AG08395 (cell line): ENCODE measurements at regions not wholly inside any gene's neighbourhood (a gene's known extent, or its start where the extent isn't known, plus 50 kb on each side); places are given as distances from the start of the nearest gene placed in this dataset.

ENCODE experiments used
- DNase-seq: peaks from one replicate; pipeline ENCODE4 v3.0.0; 2012; ENCODE audit warnings: mixed read lengths, low spot score

DNA sequence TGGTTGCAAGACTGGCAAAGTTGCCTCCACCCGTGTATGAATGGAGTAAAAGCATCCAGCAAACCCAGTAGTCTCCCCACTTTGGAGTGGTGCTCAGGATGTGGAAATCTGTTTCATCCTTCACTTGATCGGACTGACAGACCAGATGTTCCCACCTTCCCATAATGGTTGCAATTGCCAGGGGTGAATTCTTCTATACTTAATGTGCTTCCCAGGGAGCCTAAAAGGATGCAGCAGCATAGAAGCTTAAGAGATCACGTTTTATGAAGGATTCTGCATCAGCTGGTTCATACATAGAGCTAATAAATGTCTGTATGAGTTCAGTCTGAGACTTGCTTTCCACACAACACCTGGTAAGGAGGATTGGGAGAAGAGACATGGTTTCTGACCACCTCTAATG, 198.8 kb upstream of the S1PR3 start:
- DNase-seq: no peak

DNA sequence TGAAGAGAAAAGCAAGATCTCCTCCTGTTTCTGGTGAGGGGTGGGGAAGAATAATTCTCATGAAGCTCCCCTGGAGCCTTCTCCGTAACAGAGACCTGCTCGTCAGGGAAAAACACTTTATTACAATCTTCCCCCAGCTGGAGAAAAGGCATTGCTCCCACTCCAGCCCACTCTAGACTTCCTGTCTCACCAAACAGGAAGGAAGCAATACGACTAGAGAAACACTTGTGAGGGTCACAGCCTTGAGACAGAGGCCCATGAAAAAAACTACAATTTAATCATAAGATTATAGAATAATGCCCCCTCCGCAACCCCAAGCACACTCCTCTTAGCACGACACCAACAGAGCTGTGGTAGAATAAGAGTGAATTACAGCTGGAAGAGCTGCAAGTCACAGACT, 197.2 kb upstream of the S1PR3 start:
- DNase-seq: no peak

DNA sequence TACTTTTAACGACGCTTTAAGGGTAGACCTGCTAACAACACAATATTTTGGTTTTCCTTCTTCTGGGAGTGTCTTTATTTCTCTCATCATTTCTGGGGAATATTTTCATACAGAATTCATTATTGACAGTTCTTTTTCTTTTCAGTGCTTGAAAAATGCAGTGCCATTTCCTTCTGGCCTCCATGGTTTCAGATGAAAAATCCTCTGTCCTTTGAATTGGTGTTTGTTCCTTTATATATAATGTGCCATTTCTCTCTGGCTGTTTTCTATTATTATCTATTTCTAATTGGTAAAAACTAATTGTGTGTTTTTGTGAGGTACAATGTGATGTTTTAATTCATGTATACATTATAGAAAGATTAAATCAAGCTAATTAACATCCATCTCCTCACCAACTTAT, 194.3 kb upstream of the S1PR3 start:
- DNase-seq: no peak

DNA sequence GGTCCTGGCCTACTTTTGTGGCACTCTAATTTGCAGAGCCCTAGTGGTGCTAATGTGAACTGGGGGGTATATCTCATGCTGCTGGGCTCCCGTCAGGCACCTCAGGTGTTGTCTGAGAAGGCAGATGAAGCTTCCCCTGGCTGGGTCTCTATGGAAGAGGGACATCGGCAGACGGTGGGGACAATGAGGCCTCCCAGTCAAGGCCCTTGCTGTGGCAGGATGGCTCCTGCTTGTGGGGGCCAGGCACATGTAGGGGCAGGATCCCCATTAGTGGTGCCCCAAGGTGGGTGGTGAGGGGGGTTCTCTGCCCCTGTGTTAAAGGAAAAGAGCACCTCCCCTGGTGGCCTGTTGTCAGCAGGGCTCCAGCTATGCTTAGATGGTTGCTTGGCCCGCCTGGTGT, 192.8 kb upstream of the S1PR3 start:
- DNase-seq: no peak

DNA sequence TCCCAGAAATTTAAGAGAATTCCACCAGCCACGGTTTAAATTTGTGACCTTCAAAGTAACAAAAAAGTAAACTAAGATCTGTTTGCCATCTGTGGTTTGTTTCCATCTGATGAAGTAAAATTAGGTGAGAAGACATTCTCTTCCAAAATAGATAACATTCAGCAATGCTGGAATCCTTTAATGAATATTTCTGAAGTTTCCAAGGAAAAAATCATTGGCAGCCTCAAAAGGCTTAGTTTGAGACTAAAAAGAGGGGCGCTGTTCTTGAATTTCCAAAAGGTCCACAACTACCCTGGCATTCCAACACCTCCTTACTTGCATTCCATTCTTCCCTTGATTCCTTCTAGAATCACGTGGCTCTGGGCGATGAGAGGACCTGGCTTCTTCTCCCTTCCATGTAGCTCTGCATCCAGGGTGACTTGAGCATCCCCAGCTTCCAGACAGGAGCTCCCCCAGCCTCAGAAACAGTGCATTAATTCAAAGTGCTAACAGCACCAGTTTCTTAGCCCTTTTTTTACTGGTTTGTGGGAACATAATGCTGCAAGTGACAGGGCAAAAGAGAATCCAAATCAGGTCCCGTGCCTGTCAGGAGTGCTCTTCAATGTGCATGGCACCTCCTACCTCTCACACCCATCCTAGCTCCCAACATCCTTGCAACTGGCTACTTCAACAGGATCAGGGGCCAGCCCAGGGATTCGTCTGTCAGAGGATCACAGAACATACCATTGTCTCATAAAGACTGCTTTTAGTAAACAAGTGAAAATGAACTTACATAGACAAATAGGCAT, 191.5 kb upstream of the S1PR3 start:
- DNase-seq: no peak

DNA sequence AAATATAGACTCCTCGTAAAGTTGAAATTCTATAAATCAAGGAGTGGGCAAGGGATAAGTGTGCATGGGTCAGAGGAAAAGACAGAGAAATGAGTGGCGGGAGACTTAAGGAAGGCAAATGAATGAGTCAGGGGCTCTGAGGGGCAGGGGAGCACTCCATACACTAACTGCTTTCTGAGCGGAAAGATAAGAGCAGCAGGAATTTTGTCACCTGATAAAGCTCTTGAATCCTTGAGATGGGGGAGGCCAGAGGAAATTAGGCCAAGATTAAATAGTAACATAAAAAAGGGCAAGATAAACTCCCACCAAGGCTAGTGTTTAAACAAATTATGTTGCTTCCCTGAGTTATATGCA, 191.0 kb upstream of the S1PR3 start:
- DNase-seq: no peak

DNA sequence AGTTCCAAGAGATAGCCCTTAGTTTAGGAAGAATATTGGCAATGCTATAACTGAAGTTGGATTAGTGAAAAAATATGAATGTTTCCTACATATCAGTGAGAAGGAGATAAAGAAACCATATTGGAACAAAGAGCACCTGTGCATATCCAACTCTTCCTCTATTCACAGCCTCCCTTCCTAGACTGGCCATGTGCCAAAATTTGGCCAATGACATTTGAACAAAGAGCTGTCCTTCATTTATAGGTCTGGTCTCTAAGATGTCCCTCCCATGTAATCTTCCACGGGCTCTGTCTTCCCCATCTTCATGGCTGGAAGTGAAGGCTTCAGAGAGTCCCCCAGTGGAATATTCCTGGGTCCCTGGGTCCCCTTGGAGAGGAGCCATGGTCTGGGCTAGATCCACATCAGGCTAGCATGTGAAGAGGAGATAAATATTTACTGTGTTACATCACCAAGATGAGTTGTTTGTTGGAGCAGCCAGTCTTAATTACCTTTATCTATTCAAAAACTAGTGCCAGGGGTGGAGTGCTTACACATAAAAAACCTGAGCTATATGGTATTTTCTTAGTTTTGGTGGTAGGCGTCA, 190.0 kb upstream of the S1PR3 start:
- no peak for DNase-seq

DNA sequence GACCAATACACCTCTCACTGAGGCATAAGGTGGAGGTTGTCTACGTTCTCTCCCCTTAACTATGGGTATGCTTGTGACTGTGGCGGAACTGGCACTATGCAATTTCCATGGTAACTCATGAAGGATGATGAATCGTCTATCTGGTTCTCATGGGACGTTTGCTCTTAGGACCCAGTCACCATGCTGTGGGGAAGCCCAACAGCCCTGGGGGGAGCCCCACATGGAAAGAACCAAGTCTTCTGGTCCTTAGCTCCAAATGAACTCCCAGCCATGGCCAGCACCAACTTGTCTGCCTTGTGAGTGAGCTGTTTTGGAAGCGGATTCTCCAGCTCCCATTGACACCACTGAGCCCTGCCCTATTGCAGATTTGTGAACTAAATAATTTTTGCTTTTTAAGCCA, 188.7 kb upstream of the S1PR3 start:
- DNase-seq: no peak

DNA sequence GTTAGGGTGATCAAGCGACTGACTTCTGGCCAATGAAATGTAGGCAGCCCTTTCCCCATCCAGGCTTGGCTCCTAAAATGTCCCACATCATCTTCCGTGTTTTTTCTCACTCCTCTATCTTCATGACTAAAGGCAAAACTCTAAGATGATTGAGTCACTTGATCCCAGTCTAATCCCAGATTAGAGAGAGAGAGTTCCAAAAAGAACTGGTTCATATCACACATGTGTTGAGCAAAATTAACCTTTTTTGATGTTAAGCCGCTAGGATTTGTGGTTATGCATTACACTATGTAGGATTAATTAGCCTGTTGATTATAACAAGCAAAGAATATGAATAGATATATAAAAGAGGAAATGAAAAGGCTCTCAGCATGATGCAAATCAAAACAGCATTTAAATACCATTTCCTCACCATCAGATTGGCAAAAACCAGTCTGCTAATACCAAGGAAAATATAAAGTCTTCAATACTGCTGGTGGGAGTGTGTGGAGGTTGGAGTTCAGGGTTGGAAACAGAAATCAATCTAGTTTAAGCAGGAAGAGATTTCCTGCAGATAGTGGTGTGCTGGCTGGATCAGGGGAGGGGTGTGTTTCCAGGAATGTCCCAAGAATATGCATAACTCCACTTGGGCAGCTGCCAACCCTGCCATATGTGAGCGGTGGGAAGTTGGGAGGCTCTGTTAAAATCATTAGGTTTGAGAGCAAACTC, 187.6 kb upstream of the S1PR3 start:
- DNase-seq: no peak

DNA sequence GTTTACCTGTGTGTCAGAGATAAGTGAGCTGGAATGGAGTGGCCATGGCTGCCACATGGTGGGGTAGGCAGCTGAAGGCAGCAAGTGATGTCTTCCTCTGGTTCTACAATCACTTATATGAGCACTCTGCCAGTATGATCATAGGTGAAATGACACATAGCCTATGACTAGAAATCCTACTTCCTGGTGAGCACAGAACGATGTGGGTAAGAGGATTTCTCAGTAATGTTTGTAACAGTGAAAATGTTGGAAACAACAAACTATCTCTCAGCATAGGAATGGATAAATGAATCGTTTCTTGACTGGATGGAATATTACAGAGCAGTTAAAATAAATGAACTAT, 187.0 kb upstream of the S1PR3 start:
- DNase-seq: no peak

DNA sequence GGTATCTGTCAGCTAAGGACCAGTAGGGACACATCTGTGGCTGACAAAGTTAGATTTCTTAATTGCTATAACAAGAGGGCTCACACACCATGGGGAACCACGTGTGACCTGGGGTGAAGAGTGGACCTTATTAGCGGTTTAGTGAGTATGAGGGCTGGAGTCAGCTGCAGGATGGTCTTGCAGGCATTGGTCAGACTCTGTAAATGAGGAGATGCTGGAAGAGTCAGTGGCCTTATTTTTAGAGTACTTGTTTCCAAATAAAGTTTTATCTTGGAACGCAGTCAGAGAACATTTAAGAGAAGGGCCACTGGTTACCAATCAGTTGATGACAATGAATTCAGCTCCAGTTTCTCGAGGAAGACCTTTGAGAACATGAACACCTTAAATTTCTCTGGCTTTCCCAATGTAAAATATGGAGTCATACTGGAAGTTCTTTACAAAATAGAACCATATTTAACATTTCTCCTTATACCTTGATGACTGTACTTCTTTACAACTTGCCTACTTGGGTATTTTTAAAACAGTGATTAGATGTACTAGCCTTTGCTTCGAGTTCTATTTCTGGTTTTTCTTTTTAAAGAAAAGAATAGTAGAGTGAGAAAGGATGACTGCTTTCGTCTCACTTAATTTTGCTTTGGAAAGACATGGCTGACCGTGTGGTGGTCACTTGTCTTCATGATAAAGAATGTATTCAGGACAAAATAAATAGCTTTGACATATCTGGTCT, 185.9 kb upstream of the S1PR3 start:
- no peak for DNase-seq

DNA sequence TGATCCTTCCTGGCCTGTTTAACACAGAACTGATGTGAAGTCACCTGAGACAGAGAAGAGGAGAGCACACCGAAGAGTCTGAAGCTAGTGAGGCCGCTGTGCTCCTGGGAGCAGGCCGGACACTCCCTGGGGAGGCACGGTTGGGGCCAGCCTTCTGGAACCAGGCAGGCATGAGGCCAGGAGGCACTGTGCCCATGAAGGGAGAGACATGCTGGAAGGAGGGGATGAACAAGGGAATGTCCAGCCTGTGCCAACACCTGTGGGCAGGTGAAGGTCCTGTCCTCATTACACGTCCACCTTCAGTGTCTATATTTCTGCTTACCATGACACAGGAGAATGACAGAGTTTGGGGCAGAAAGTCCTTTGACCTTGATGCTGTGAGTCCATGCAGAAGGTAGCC, 183.8 kb upstream of the S1PR3 start:
- DNase-seq: no peak

DNA sequence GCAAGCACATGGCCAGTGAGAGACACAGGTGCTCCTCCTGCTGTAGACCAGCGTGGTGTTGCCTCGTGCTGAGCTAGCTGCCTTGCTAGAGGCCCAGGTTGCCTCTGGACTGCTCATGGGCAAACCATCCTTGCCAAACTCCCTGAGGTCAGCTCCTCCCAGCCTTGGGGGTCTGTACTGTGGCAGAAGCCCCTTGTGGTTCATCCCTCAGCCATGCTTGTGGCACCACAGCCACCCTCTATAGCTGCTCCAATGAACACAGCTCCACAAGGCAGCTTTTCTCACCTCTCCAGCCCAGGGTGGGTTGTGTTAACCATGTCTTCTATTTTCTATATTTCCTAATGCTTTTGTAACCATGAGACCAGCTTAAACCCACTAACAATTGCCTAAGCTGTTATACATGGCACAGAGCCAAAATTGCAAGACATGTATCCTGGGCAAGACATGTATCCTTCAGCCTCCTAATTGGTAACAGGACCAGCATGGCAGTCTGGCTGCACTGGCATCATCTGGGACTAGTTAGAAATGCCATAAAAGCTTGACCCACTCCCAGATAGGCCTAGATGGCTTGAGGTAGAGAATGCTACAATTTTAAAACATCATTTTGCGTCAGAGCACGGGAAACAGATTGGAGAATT, 183.1 kb upstream of the S1PR3 start:
- DNase-seq: no peak

DNA sequence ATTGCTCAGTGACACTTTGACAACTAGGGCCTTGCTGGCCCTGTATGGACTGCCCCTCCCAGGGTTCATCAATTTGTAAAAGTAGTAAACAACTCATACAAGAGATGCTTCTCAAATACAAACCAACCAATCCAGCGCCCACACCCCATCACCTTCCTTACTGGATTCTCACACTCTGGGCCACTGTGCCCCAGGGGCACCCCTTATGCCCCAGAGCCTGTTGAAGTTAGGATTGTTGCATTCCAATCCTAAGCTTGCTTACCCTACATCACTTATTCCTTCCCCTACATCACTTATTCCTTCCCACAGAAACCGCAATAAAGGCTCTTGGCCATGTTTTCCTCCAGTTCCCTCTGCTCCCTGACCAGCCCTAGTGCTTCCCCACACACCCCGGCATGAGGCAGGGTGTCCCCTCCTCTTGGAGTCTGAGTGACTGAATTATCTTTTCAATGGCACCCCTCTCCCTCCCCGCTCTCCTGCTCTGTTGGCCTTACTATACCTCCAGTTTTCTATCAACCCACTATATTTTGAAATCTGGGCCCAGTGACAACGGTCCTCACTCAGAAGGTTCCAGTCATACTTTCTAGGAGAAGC, 182.4 kb upstream of the S1PR3 start:
- no peak for DNase-seq

DNA sequence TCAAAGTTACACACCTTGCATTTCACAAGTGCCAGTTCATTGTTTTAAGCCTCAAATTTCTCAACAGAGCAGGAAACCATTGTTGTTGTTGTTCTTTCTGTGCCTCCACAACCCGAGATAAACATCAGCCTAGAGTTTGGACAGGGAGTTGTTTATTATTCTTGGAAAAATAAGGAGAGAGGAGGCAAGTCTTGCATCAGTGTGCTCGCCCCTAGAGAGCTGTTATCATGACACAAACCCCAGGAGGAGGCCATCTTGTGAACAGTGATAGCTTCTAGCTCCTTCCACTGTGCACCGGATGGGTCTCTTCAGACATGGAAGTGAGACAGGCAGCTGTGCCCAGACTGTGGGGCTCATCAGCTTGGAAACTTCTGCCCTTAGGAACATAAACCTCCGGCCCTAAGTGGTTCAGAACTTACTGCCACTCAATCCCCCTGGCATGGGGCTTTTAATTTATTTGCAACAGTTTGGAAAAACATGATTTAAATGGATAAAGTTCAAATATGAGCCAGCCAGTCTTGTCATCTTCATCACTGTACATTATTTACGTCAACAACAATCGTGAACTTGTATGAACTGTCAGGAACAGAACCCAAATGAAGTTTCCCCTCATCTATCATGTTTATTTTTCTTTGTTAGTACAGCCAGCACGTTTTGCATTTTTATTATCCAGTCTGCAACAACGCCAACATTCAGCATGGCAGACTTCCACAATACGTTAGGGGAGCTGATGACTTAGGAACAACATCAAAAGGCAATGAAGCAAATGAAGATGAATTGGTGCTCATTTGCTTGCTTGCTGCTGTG, 181.7 kb upstream of the S1PR3 start:
- no peak for DNase-seq

DNA sequence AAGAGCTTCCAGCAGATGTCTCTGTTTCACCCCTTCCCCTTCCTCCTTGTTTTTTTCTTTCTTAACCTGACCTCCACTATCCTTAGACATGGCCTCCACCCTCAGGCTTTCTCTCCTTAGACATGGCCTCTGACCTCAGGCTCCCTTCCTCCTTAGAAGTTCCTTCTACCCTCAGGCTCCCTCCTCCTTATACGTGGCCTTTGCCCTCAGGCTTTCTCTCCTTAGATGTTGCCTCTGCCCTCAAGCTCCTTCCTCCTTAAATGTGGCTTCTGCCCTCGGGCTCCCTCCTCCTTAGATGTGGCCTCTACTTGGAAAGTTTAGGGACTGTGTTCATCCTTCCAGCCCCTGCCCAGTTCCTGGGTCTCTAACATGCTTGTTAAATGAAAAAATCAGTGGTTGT, 180.4 kb upstream of the S1PR3 start:
- DNase-seq: no peak

DNA sequence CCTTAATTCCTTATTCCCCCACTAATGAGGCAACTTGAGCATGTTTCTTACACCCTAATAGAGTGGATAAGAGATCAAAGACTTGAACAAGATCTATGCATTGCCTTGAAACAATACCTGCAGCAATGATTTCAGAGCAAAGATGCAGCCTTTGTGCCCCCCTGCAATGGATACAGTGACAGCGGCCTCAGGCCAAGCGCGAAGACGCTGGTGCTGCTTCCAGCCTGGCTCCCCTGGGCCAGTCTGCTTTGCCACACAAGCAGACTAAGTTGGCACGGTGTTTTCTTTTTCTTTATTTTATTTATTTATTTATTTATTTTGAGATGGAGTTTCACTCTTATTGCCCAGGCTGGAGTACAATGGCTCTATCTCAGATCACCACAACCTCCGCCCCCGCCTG, 179.8 kb upstream of the S1PR3 start:
- no peak for DNase-seq

DNA sequence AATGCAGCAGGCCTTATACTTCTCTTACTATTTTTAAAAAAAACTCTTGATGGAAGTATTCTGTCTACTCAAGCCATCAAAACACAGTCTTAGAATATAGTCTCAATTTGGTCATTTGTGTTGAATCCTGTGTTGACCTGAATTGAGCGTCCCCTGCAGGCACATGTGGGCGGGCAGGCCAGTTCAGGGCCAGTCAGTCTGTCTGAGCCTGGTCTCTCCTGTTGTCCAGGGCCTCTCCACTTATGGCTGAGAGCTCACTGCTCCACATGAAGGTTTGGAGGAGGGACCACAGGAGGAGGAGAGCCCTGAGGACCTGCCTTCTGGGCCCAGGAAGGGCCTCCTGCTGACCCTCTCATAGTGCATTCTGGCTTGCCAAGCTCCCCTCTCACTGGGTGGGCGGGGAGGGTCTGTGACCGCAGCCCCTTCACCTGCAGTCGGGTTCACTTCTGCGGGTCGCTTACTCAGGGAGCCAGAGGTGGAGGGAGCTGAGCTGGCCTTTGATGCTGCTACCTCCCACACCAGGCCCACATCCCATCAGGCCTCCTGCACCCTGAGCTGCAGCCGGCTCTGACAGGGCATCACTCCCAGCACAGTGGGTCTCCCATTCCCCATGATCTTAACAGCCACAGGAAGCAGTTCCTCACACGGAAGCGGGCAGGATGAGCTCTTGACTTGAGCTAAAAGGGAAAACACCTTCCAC, 178.2 kb upstream of the S1PR3 start:
- no peak for DNase-seq

DNA sequence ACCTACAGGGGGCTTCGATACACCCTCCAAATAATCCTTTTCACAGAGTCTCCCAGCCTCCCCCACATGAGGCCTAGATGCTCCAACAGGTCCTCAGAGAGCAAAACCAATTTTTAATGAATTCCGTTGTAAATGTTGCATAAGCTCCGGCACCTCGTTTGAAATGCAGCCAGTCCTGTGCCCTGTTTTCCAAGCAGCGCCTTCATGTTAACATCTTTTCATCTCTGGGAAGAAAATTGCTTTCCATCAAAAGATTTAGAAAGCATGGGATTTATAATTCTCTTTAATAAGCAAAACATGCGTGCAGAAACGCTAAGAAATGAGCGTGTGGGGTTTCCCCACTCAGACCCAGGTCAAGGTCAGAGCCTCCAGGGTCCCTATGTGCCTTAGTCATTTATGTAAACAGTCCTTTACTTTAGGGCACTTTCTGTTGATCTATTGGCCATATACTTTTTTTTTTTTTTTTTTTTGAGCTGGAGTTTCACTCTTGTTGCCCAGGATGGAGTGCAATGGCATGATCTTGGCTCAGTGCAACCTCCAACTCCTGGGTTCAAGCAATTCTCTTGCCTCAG, 177.5 kb upstream of the S1PR3 start:
- no peak for DNase-seq

DNA sequence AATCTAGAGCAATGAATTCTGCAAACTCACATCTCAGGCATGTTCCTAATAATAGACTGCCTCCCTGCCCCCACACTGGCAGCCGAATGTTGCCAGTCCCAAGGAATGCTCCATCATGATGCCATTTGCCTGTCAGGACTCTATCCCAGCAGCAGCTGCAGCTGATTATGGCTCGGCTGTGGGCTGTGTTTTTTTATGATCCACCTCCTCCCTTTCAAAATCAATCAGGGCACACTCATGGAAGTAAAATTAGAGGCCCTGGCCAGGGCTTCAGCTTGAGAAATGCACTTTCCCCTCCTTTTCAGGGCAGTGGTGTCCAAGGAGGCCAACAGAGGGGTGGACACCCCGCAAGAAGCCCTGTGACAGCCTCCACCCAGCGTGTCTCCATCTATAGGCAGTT, 176.7 kb upstream of the S1PR3 start:
- DNase-seq: peak; percentile 91
